PC-3 (cell line): ENCODE measurements at regions not wholly inside any gene's neighbourhood (a gene's known extent, or its start where the extent isn't known, plus 50 kb on each side); places are given as distances from the start of the nearest gene placed in this dataset.
"Not testable (repeated sequence)": the region's sequence is repeated elsewhere in the genome, so short reads cannot be mapped to it uniquely, and the experiment has no call there.

ENCODE experiments used
- EZH2 ChIP-seq: fragments of 300-600 bp; sonication (generic); IDR thresholded peaks from one replicate; pipeline ENCODE4 v1.6.1; 2017; ENCODE audit warnings: antibody characterized with exemption, mild to moderate bottlenecking, low read length; ENCODE audit not compliant: unreplicated experiment
- EZH2phosphoT487 ChIP-seq: fragments of 300-600 bp; sonication (generic); IDR thresholded peaks from 2 replicates; pipeline ENCODE4 v1.6.1; 2018; ENCODE audit warnings: mild to moderate bottlenecking, antibody characterized with exemption, low read length, borderline replicate concordance
- TF ChIP-seq, protein P1 (sequence below): fragments of 300-600 bp; sonication (generic); conservative IDR thresholded peaks from 2 replicates; pipeline ENCODE4 v1.5.1; 2017; ENCODE audit warnings: antibody characterized with exemption, low read depth, mild to moderate bottlenecking, low read length

- TF ChIP-seq, protein P1, sequence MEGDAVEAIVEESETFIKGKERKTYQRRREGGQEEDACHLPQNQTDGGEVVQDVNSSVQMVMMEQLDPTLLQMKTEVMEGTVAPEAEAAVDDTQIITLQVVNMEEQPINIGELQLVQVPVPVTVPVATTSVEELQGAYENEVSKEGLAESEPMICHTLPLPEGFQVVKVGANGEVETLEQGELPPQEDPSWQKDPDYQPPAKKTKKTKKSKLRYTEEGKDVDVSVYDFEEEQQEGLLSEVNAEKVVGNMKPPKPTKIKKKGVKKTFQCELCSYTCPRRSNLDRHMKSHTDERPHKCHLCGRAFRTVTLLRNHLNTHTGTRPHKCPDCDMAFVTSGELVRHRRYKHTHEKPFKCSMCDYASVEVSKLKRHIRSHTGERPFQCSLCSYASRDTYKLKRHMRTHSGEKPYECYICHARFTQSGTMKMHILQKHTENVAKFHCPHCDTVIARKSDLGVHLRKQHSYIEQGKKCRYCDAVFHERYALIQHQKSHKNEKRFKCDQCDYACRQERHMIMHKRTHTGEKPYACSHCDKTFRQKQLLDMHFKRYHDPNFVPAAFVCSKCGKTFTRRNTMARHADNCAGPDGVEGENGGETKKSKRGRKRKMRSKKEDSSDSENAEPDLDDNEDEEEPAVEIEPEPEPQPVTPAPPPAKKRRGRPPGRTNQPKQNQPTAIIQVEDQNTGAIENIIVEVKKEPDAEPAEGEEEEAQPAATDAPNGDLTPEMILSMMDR: not testable (repeated sequence)
- not testable (repeated sequence) for TF ChIP-seq EZH2phosphoT487, EZH2
Measured at GRCh38 chr18:14641121-14641520, 97.7 kb upstream of the POTEC start.
